ENCODE measurements at regions not wholly inside any gene's neighbourhood (a gene's known extent, or its start where the extent isn't known, plus 50 kb on each side); places are given as distances from the start of the nearest gene placed in this dataset.

GRCh38 chr10:1873661-1874315 is 136.5 kb upstream of the ADARB2 start:
- DNase-seq (ENCODE audit: low spot score) = no peak

DNA sequence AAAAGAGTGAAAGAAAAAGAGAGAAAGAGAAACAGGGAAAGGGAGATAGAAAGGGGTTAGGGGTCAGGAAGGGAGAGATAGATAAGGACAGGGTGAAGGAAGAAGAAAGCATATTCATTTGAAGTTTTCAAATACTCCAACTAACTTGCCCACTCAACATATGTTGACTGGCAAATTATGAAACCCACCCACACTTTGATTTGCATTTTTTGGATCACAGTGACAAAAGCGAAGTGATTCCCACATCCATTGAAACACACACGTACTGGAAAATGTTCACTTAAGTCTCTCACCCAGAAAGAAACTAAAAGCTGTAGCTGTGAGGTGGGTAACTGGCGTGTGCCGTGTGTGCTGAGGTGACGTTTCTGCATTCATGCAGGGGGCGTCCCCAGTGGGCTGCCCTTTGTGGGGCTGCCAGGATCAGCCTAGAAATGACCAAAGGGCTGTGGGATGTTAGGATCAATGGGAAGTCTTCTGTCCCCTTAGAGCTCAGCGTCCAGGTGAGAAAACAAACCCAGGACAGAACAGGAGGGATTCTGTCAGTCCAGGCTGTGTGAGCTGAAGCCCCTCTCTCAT is 134.9 kb upstream of the ADARB2 start:
- DNase-seq (ENCODE audit: low spot score) = no peak

- no peak for DNase-seq (ENCODE audit: low spot score)
These were observed 133.2 kb upstream of the ADARB2 start for GRCh38 chr10:1870491-1870890.

GRCh38 chr10:1869861-1870260 is 132.5 kb upstream of the ADARB2 start:
- DNase-seq (ENCODE audit: low spot score) = no peak

- peak; percentile 3 for DNase-seq (ENCODE audit: low spot score)
These were observed 123.0 kb upstream of the ADARB2 start for GRCh38 chr10:1860351-1860750.

DNA sequence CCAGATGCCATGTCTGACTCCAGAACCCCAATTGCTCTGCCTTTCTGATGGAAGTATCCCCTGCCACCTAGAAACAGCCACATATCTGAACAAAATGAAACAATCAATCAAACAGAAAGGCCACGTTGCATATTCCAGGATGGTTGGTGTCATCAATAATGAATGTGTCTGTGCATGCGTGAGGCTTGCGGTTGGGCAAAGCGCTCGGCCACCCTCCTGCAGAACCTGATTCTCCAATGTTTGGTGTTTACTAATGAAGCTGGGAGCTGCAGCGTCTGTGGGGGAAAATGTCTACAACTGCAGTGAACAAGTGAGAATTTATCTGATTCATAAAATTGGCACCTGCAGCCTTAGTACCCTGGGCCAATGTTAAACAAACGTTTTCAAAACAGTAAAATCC is 121.2 kb upstream of the ADARB2 start:
- no peak for DNase-seq (ENCODE audit: low spot score)

DNA sequence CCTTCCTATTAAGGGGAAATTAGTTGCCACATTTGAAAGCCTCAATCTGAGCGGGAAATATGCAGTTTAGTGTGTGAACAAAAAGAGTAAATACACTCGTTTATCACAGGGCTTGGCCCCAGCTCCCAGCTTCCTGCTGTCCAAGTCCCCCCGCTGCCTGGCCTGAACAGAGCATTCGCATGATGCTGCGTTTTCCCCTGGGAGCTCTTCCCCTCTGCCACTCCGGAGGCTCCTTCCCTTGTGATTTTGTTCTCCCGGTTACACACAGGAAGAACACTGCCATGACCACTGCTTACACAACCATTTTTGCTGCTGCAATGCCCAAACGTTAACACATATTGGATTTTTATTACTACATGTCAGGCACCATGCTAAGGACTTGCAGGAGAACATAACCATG is 120.7 kb upstream of the ADARB2 start:
- DNase-seq (ENCODE audit: low spot score) = no peak

DNA sequence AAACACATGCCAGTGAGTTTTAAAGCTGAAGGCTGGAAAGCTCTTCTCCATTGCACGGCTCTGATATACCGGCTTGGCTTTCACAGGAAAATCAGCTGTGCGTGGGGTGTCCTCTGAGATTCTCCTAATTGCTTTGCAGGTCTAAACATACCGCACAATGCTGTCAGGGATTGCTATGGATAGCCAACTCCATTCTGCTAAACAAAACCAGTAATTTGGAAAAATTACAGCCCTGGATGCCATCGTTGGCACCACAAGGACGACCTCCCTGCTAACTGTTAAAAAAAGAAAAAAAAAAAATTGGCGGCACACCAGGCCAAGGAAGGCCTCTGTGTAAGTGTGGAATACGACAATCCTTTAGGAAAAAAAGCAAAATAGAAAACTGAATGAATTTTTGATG is 118.6 kb upstream of the ADARB2 start:
- no peak for DNase-seq (ENCODE audit: low spot score)

GRCh38 chr10:1854271-1854670 is 116.9 kb upstream of the ADARB2 start:
- DNase-seq (ENCODE audit: low spot score) = no peak

DNA sequence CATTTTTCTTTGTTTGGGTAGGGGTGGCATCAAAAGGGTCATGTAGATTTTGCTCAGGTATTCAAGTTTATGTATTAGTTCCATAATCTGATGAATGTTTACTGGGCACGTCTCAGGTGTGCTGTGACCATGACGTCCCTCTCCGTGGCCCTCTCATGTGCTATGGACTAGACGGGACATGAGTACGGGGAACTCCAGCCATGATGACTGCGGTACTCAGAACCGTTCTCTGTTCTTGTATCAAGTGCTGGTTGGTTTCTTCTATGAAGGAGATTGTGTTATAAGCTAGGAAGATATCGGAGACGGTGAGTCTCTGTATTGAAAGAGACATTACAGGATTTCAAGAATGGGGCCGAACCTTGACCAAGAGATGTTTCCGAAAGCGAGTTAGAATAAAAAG is 116.5 kb upstream of the ADARB2 start:
- no peak for DNase-seq (ENCODE audit: low spot score)

- no peak for DNase-seq (ENCODE audit: low spot score)
These were observed 115.5 kb upstream of the ADARB2 start for GRCh38 chr10:1852841-1853240.

DNA sequence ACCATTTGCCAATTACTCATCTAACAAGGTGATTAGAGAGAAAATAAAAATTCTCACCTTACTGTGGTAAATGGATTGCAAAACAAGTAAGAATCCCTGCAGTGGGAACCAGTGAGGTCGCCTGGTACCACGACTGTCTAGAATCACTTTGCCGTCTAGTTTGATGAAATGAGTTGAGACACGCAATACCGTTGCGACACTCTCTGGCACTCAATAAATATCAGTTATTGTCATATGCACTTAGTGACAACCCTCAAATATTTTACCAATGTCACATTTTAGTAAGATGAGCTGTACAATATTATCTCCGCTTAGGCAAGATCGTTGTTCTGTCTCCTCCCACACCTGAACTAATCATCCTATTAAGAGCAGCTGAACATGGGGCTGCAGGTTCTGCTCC is 114.4 kb upstream of the ADARB2 start:
- no peak for DNase-seq (ENCODE audit: low spot score)

GRCh38 chr10:1850971-1851527 is 113.7 kb upstream of the ADARB2 start:
- DNase-seq (ENCODE audit: low spot score) = no peak

GRCh38 chr10:1847361-1847760 is 110.0 kb upstream of the ADARB2 start:
- DNase-seq (ENCODE audit: low spot score) = no peak

DNA sequence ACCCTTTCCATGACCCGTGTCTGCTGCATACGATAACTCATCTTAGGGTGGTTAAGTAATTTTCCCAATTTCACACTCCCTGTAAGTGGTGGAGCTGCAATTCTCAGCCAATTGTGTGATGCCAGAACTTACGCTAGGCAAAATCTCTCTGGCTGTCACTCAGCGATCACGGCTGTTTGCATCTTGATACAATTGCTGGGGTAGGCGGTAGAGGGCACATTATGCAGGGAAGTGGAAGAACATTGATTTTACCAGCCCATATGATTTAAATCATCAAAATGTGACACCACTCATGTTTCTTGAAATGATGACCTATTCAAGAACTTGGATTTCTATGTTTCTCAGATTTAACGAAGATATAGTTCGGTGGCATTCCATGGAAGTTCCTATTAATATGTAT is 108.7 kb upstream of the ADARB2 start:
- DNase-seq (ENCODE audit: low spot score) = no peak

DNA sequence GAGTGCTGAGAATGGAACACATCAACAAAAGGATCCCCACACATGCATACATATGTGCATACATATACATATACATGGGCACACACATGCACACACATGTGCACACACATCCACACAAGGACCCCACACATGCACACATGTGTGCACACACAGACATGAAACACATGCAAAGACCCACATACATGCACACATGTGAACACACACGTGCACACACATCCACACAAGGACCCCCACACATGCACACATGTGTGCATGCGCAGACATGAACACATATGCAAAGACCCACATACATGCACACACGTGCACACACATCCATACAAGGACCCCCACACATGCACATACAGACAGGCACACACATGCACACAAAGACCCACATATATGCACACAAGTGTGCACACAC is 104.4 kb upstream of the ADARB2 start:
- no peak for DNase-seq (ENCODE audit: low spot score)

DNA sequence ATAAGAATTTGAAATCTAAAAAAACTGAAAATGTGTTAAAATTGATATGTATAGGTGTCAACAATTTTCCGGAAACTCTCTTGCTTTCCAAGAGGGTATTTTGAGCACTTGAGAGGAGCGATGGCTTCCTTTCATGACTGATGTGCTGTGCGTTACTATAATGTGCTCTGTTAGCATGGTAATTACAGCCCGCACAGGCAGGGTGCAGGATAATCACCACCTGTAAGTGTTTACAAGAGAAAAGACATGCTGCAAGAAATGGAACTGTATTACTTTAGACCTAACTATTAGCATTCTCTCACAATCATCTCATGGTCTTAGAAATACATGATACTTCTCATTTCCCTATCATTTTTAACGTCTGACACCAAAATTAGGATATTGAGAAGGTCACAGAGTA is 92.4 kb upstream of the ADARB2 start:
- no peak for DNase-seq (ENCODE audit: low spot score)

DNA sequence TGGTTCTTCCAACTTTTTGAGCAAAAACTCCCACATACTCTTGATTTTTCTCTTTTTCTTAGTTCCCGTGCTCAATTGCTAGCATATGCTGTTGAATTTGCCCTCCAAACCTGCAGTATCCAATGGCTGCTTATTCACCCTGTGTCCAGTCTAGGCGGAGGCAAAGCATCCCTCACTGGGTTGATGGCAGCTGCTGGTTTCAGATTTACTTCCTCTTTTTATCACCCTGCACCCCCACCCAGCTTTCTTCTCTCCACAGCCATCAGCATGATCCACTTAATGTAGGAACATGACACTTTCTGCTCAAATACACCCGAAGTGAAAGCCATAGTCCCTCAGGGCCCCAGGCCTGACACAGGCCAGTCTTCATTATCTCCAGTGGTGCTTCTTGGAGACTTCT is 87.6 kb upstream of the ADARB2 start:
- no peak for DNase-seq (ENCODE audit: low spot score)

- DNase-seq (ENCODE audit: low spot score) = no peak
These were observed 77.2 kb upstream of the ADARB2 start for GRCh38 chr10:1814556-1814955.

DNA sequence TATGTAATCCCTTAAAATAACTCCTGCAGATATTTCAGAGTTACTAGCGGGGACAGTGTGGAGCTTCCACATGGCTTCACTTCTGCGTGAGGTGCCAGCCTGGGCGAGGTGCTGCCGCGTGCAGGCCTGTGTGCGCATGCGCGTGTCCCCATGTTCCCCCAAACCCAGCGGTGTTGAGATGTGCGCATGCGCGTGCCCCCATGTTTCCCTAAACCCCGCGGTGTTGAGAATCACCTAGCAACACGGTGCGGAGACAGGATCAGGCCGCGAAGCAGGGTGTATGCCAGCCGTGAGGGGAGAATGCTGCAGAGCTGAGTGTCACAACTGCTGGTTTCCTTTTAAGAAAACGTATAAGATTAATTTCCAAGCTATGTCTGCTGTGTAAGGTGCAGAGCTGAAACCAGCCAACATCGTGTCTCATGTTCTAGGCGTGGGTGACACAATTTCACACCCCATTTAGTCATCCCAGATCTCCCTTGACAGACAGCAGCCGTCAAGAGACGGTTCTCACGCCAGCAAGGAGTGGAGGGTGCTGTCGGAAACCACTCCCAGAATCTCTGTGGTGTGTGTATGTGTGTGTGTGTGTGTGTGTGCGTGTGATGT is 71.9 kb upstream of the ADARB2 start:
- no peak for DNase-seq (ENCODE audit: low spot score)

DNA sequence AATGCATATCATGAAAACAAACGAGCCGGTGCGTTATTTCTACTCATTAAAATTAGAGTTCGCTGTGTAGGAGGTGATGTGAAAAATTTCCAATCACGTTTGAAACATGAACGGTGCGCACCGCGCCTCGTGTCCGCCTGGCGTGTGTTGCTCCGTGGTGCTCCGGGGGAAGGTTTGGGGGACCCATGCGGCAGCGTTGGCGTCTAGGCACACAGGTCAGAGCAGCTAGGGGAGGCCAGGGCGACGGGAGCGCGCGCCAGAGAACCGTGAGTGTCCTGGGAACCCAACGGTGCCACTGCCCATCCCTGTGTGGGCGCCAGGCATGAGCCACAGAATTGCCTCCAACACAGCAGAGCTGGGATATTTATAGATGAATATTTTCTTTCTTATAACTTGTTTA is 70.6 kb upstream of the ADARB2 start:
- DNase-seq (ENCODE audit: low spot score) = no peak

- no peak for DNase-seq (ENCODE audit: low spot score)
These were observed 69.9 kb upstream of the ADARB2 start for GRCh38 chr10:1807196-1807595.

GRCh38 chr10:1802413-1802812 is 65.1 kb upstream of the ADARB2 start:
- no peak for DNase-seq (ENCODE audit: low spot score)

- no peak for DNase-seq (ENCODE audit: low spot score)
These were observed 51.1 kb upstream of the ADARB2 start for GRCh38 chr10:1788401-1788800.
